CD4-positive, alpha-beta T cell treated with Interleukin-6 for 4 hours (primary cell): ENCODE measurements at regions not wholly inside any gene's neighbourhood (a gene's known extent, or its start where the extent isn't known, plus 50 kb on each side); places are given as distances from the start of the nearest gene placed in this dataset.

ENCODE experiments used
- DNase-seq: peaks from one replicate; pipeline ENCODE4 v3.0.0-alpha.2; 2020; ENCODE audit warnings: mixed read lengths

- DNase-seq, result no peak
Measured at GRCh38 chr3:3745693-3746092, 53.5 kb upstream of the LRRN1 start.

DNA sequence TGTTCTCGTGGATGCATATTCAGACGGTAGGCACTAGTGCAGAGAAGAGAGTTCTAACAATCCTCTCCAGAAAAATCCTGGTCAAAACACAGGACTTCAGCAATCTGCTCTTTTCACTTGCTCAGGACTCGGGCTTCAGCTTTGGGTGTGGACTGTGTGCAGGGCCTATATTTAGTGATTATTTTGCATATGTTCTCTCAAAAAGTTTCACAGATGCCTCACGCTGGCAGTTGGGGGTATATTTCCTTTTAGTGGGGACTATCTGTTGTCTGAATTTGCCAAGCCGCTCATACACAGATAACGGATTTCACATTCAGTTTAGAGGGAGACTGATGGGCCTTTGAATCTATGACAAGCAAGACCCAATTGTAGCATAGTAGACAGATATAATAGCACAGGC, 54.4 kb upstream of the LRRN1 start:
- no peak for DNase-seq

DNA sequence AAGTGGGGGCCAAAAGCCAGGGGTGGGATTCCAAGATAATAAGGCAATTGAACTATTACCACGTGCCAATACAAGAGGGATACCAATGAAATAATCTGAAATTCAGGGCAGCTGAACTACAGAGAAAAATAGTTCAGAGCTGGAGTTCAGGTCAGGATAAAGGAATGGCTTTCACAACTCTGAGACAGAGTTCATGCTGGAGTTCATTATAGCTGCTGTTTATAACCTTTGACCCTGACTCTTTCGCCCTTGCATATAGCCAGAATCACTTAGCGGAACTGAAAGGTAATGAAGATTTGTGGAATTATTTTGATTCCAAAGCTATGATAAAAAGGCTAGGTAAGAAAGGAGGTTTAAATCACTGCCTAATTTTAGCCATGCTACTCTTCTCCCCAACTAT, 55.5 kb upstream of the LRRN1 start:
- no peak for DNase-seq

GRCh38 chr3:3740061-3740460, 59.2 kb upstream of the LRRN1 start:
- no peak for DNase-seq

DNA sequence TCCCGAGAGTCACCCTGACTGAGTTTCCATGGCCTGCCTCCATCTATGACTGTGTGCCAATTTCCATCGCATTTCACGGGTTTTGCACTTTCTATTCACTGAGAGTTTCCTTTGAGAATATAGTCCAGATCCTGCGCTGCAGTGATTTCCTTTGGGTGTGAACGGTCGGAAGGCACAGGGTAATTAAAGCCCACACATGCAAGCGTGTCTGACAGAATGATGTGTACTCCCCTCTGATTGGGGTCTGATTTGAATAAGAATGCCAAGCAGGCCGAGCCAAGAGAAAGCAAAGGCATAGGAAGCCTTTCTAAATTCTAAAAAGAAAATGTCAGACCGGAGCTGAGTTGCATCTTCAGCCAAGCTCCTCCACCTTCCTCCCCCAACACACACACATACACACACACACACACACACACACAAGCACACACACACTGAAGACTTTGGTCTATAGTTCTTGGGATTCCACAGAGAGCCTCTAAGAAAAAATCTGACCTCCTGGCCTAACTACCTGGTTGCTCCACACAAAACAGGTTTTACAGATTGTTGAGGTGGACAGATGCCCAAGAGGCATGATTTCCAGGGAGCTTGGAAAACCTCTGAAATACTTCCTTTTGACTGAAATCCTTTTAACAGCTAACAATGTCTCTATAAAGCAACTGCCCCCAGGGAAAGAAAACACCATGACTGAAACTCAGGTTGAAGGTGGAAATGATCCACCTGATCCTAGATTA, 59.7 kb upstream of the LRRN1 start:
- DNase-seq, result no peak

DNA sequence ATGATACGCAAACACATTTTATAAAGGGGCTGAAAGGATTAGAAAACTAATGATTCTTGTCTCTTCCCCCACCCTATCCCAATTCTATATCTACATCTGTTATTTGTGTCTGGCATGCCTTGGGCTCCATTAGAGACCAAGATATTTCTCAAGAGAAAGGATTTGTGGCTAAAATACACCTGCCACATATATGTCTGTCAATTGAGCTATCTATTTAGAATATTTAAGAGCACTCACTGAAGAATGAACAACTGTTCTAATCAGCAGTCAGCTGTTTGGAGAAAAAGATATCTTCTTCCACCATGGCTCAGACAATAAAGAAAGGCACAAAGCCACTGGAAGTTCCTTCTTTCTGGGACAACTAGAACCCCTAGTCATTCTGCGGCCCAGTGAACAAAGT, 61.7 kb upstream of the LRRN1 start:
- DNase-seq, result no peak

GRCh38 chr3:3735919-3736318, 63.3 kb upstream of the LRRN1 start:
- no peak for DNase-seq

DNA sequence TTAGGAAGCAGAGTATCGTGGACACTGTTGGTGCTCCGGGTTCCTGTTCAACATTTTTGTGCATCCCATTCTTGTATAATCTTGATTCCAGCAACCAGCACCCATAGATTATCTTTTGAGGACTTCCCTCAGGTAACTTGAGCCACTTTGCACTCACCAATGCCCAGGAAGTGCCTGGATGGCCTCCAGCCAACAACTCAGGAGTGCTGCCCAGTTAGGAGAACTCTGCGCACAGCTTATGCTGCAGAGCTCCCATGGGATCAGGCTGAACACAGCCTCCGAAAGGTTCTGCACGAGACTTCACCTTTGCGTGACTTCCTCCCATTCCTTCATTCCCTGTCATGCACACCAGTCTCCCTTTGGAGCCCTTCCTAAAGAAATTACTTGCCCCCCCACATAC, 64.3 kb upstream of the LRRN1 start:
- no peak for DNase-seq

DNA sequence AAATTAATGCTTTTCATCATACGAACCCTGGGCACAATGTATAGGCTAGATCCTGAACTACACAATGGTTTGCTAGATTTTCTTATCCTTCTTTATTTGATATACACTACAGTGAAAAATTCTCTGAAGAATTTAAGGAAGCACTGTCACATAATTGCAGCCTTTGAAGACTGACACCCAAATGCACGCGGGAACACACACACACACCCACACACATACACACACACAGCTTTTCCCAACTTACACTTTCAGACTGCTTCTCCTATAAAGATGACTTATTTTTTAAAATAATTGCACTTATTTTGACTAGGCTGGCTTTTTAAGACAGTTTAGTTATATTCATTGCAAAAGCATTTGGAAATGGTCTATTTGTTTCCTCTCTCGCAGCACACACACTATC, 70.0 kb upstream of the LRRN1 start:
- no peak for DNase-seq

- no peak for DNase-seq
Measured at GRCh38 chr3:3726549-3726948, 72.7 kb upstream of the LRRN1 start.

DNA sequence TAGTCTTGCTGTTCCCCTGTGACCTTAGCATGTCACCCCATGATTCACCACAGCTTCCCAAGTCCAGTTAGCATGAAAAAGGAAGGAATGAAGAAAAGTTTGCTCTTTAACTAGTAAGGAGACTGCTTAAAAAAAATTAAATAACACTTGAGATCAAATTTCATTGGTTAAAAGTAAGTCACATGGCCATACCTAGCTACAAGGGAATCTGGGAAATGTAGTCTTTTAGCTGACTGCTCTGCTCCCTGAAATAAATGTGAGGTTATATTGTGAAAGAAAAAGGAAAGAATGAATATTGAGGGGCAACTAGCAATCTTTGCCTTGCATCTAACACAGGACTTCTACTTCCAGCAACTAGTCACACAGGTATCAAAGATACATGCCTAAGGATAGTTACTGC, 84.7 kb upstream of the LRRN1 start:
- DNase-seq, result no peak

- no peak for DNase-seq
Measured at GRCh38 chr3:3712971-3713370, 86.3 kb upstream of the LRRN1 start.

DNA sequence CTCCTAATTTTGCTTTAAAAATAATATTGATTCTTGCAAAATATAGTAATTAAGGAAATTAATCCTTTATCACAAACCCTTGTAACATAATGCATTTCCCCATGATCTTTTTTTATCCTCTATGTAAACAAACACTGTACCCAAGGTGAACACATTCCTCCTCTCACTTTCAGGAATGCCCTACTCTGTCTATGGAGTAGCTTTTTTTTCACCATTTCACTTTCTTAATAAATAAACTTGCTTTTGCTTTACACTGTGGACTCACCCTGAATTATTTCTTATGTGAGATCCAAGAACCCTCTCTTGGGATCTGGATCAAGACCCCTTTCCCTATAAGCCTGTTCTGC, 90.5 kb upstream of the LRRN1 start:
- DNase-seq, result no peak

GRCh38 chr3:3707858-3708768, 91.1 kb upstream of the LRRN1 start:
- no peak for DNase-seq

DNA sequence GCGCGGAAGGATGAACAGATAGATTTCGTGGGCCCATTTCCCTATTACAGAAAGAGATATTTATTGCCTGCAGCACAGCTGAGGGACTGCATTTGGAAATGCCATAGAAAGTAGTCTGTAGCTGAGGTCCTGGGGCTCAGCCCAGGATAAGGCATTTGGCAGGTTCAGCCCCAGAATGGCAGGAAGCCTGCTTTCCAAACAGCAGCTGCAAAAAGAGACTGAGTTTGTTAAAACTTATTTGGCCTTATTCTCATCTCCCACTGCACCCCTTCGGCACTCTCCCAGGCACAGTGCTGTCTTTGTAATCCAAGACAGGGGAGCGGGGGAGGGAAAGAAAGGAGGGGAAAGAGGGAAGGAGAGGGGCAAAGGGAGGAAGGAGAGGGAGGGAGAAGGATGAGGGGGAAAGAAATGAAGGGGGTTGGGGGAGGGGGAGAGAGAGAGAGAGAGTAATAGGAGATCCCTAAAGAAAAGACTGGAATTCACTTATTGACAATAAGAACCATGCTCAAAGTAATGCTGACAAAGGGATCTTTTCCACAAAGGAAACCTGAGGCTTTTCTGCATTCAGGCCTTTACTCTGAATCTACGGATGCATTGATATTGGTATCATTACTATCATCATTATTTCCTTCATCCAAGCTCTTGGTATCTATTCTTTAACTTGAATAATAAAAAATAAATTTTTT, 94.0 kb upstream of the LRRN1 start:
- no peak for DNase-seq

- DNase-seq, result no peak
Measured at GRCh38 chr3:3701949-3702348, 97.3 kb upstream of the LRRN1 start.

DNA sequence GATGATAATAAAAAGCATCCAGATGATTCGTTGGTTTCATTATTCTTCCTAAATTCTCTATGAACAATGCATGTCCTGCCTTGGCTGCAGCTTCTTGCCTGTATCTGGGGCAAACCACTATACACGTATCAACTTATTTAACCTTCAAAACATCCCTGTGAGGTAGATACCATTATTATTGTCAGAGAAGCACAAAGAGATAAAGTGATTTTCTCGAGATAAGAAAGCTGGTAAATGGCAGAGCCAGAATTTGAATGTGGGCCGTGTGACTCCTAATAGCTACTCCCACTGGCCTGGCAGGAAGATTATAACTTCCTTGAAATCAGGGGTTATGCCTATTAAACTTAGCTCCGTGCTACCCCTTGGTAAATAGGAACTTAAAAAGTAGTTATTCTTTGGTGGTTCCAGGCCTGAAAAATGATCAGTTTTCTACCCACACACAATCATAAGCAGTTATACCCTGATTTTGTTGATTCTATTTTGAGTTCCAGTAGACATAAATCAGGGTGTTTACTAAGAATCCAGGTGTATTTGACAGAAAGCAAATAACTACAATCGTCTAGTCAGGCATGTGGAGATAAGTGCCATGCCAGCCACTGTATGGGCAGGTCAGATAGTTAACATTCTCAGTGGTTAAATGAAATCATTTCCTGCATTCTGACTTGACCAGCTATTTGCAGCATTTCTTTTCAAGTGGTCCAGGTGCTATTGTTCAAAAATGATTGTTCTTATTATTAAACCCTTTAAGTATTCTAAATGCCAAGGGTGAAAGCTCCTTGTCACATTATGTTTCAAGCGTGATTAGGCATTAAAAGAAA, 99.2 kb upstream of the LRRN1 start:
- DNase-seq, result no peak

DNA sequence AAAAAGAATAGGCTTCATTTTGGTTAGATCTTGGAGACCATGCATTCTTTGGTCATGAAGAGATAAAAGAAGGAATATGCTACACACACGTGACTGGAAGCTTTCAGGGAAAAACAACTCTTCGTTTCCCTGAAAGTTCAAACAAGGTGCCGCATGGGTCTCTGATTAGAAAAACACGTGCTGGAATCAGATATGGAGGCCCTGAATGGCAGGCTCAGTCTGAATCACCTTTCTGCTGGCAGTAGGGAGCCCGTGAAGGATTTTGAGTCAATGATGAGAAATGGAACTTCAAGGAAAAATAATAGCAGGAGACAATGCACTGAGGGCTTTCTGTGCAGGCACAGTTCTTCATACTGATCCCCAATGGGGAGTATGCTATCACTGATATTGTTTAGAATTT, 99.8 kb upstream of the LRRN1 start:
- DNase-seq, result no peak

DNA sequence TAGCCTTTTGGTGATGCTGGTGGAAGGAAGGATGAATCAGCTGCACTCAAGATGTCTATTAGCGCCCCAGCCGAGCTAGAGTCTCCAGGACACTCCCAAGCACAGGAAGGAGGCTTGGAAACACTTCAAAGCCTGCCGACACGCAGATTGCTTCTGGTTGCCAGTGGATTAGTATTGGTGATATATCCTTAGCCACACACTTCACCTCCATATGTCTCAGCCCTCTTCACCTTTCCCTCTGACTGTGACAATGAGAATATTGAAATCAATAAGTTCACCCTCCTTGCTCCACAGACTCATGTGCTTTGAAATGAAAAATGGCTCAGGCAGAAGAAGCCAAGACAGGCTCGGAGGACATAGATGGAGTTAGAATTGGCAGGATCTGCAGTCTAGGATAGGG, 102.9 kb upstream of the LRRN1 start:
- no peak for DNase-seq

DNA sequence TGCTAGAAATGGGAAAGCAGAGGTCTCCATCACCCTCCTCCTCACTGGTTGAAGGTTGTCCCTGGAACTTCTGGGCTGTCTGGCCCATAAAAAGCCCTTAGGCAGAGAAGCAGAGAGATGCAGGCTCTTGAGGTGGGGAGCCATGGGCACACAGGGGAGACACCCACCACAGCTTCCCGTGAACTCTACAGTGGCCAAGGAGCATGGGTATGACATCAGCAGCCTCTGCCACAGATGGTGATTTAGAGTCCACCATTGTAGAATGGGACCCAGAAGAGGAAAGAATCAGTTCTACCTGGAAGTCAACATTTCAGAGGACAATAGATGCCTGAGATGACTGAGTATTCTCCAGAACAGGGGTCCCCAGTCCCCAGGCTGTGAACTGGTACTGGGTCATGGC, 105.6 kb upstream of the LRRN1 start:
- no peak for DNase-seq

- no peak for DNase-seq
Measured at GRCh38 chr3:3689601-3690375, 109.4 kb upstream of the LRRN1 start.
